HG03103 (cell line): ENCODE measurements at regions not wholly inside any gene's neighbourhood (a gene's known extent, or its start where the extent isn't known, plus 50 kb on each side); places are given as distances from the start of the nearest gene placed in this dataset.

Experiments used
- ATAC-seq: cut with Tn5 transposase; IDR thresholded peaks from one replicate; pipeline ENCODE4 v1.9.1; 2021; ENCODE audit warnings: low read depth; ENCODE audit not compliant: unreplicated experiment

- no peak for ATAC-seq
Observed at GRCh38 chrX:45266456-45266855, 65.8 kb upstream of the DIPK2B start.

- ATAC-seq, result no peak
Observed at GRCh38 chrX:45264865-45265264, 64.2 kb upstream of the DIPK2B start.

- no peak for ATAC-seq
Observed at GRCh38 chrX:45261471-45261870, 60.8 kb upstream of the DIPK2B start.

GRCh38 chrX:45261005-45261404, 60.3 kb upstream of the DIPK2B start:
- no peak for ATAC-seq

GRCh38 chrX:45258731-45259402, 58.2 kb upstream of the DIPK2B start:
- no peak for ATAC-seq
